K562 (cell line): ENCODE measurements at regions not wholly inside any gene's neighbourhood (a gene's known extent, or its start where the extent isn't known, plus 50 kb on each side); places are given as distances from the start of the nearest gene placed in this dataset.

Source experiments
- ATAC-seq: fragments of 200-7000 bp; cut with Tn5 transposase; 3 replicates; pipeline ENCODE4 v1.9.1; 2020; ENCODE audit warnings: moderate library complexity
- BruUV-seq: library from RNA; stranded (reverse); fragments of 400-500 nt; replicated peaks from 2 replicates; lab custom pipeline; 2021; lab: Mats Ljungman, UMichigan
- CTCF ChIA-PET: fragments of 300-600 bp; formaldehyde crosslinking; extraction: SDS; loops from one replicate; lab custom pipeline; 2021; ENCODE audit warnings: low intra/inter-chr PET ratio; lab: Yijun Ruan, JAX
- POLR2A ChIA-PET: fragments of 300-600, 350-650 bp; sonication (Branson Sonifier 250); formaldehyde crosslinking; extraction: SDS; loops from one replicate; lab custom pipeline; 2021; ENCODE audit warnings: antibody characterized with exemption, inconsistent platforms; lab: Yijun Ruan, JAX
- DNase-seq, 4 experiments: peaks; one replicate each; pipeline versions ENCODE4 v3.0.0 to v3.0.0-alpha.2; 2011 to 2018; ENCODE audit warnings: low spot score in 3 of 4, mixed read lengths in 3 of 4; ENCODE audit errors: extremely low read depth in 1 of 4
- FAIRE-seq: peaks from 2 replicates; lab custom pipeline; 2011; peaks lifted over from hg19 to GRCh38; lab: Jason Lieb, UNC
- H2AFZ ChIP-seq: 2 replicates; pipeline ENCODE4 v1.6.0; 2011; ENCODE audit warnings: low read depth, low read length, control low read depth, inconsistent platforms
- H3K27ac ChIP-seq: fragments of 200-600 bp; 3 replicates; pipeline ENCODE4 v1.8.0; 2011; ENCODE audit warnings: low read depth, mild to moderate bottlenecking, control low read depth, inconsistent platforms, low read length, moderate library complexity, mixed read lengths; ENCODE audit errors: extremely low read depth
- H3K27me3 ChIP-seq, 2 experiments: fragments of 300-600 bp in 1 of 2; 2 replicates in 1 of 2; 3 replicates in 1 of 2; pipeline versions ENCODE4 v1.6.0 to v1.8.0; 2011; ENCODE audit warnings: inconsistent platforms in 2 of 2, low read length in 2 of 2, mild to moderate bottlenecking in 1 of 2, mixed read lengths in 1 of 2, moderate library complexity in 1 of 2; ENCODE audit not compliant: control insufficient read depth in 2 of 2, insufficient read depth in 2 of 2
- H3K36me3 ChIP-seq: fragments of 300-600 bp; 3 replicates; pipeline ENCODE4 v1.8.0; 2011; ENCODE audit warnings: mild to moderate bottlenecking, low read length, inconsistent platforms; ENCODE audit not compliant: control insufficient read depth, insufficient read depth
- H3K4me1 ChIP-seq, 2 experiments: fragments of 200-600 bp in 1 of 2; replicated peaks in 1 of 2; 2 replicates in 1 of 2; 3 replicates in 1 of 2; pipeline versions ENCODE4 v1.5.1 to v1.8.0; 2011; ENCODE audit warnings: inconsistent platforms in 2 of 2, low read length in 2 of 2, mild to moderate bottlenecking in 1 of 2, mixed read lengths in 1 of 2, moderate library complexity in 1 of 2; ENCODE audit not compliant: control insufficient read depth in 2 of 2, insufficient read depth in 2 of 2
- H3K4me2 ChIP-seq: 2 replicates; pipeline ENCODE4 v1.6.1; 2011; ENCODE audit warnings: low read length, control low read depth, inconsistent platforms, mixed read lengths; ENCODE audit not compliant: insufficient read depth
- H3K4me3 ChIP-seq: fragments of 200-600 bp; sonication (generic), shearing (Covaris generic); 2 replicates; pipeline ENCODE4 v1.5.1; 2016; ENCODE audit warnings: control low read depth, inconsistent platforms
- H3K79me2 ChIP-seq: fragments of 200-600 bp; 3 replicates; pipeline ENCODE4 v1.8.0; 2011; ENCODE audit warnings: low read length, inconsistent platforms; ENCODE audit not compliant: control insufficient read depth, insufficient read depth
- H3K9ac ChIP-seq, 2 experiments: 2 replicates each; pipeline versions ENCODE4 v1.6.0 to v1.6.1; 2011; ENCODE audit warnings: low read depth in 2 of 2, low read length in 2 of 2, control low read depth in 1 of 2, inconsistent platforms in 1 of 2, mild to moderate bottlenecking in 1 of 2, mixed read lengths in 1 of 2; ENCODE audit not compliant: insufficient read depth in 1 of 2
- H3K9me1 ChIP-seq: one replicate; pipeline ENCODE4 v1.6.0; 2011; ENCODE audit warnings: inconsistent platforms, mild to moderate bottlenecking, low read length, moderate library complexity; ENCODE audit not compliant: control insufficient read depth, insufficient read depth
- H3K9me3 ChIP-seq: replicated peaks from 2 replicates; pipeline ENCODE4 v1.5.1; 2011; ENCODE audit warnings: low read depth, low read length, inconsistent platforms; ENCODE audit not compliant: control insufficient read depth, insufficient read depth
- H4K20me1 ChIP-seq: replicated peaks from 2 replicates; pipeline ENCODE4 v1.6.1; 2011; ENCODE audit warnings: low read length, inconsistent platforms, mixed read lengths; ENCODE audit not compliant: control insufficient read depth, insufficient read depth
- NR2C1 ChIP-seq, 2 experiments: fragments of 450-650 bp; IDR thresholded peaks; 2 replicates each; pipeline ENCODE4 v1.6.1; 2017; ENCODE audit warnings: mild to moderate bottlenecking in 2 of 2, antibody characterized with exemption in 1 of 2, inconsistent platforms in 1 of 2, missing compliant biosample characterization in 1 of 2, missing genetic modification characterization in 1 of 2
- PTTG1 ChIP-seq: fragments of 450-650 bp; IDR thresholded peaks from 2 replicates; pipeline ENCODE4 v1.6.1; 2016; ENCODE audit warnings: low read depth, mild to moderate bottlenecking, missing genetic modification characterization, missing compliant biosample characterization
- WGBS: fragments of 100-300 bp; shearing (Covaris generic); methylation state at CpG from one replicate; pipeline ENCODE4 v1.1.6; 2016; ENCODE audit warnings: low coverage, mixed read lengths; ENCODE audit not compliant: insufficient coverage; ENCODE audit errors: missing lambda C conversion rate; 5-methylcytosine and 5-hydroxymethylcytosine counted together
- in situ Hi-C: fragments of 300-500 bp; cut with MboI; formaldehyde crosslinking; loops from 4 replicates; pipeline ENCODE4 v1.15.0; 2018; ENCODE audit warnings: inconsistent platforms, mixed read lengths
- intact Hi-C: fragments of 100-400 bp; cut with micrococcal nuclease; formaldehyde crosslinking; loops from 2 replicates; pipeline ENCODE4 v1.14.2; 2022
- TF ChIP-seq, protein P1 (sequence below): sonication (generic); formaldehyde crosslinking; IDR thresholded peaks from 2 replicates; pipeline ENCODE4 v1.8.1; 2023; ENCODE audit warnings: mild to moderate bottlenecking, missing genetic modification reagents

DNA sequence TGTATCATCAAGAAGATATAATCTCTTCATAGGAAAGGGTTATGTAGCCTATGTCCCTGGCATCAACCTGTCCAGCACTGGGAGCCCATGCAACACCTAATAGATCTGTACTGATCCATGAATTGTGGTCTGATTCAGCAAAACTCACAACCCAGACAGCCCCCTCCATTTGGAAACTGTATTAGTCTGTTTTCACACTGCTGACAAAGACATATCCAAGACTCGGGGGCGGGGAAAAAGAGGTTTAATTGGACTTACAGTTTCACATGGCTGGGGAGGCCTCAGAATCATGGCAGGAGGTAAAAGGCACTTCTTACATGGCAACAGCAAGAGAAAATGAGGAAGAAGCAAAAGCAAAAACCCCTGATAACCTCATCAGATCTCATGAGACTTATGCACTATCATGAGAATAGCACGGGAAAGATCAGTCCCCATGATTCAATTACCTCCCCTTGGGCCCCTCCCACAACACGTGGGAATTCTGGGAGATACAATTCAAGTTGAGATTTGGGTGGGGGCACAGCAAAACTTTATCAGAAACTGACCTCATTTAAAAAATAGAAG lies 83.3 kb downstream of the TRIM42 start:
- ChIA-PET POLR2A (no interaction called here), CTCF (no interaction called here)
- 0 out of 5 replicates have a peak, but pooled peaks cover 0 to 4% of the 10 kb centered on the region in 2 experiments for H3K27me3 ChIP-seq
- DNase-seq (no peak), FAIRE-seq (no peak), ATAC-seq (no peak)
- in situ Hi-C loops (no loop called here), intact Hi-C loops (no loop called here)
- H3K4me2 ChIP-seq, result no peak overlapping the region
- H3K27ac ChIP-seq, result no peak overlapping the region
- no peaks in the 10 kb centered on the region for H3K79me2 ChIP-seq
- 0% methylated on average over 4 of the region's 4 CpGs for WGBS
- no peak for TF ChIP-seq NR2C1 (IDR thresholded peaks at IDR 0.05)
- no peak for TF ChIP-seq NR2C1 (tag; IDR thresholded peaks at IDR 0.05)
- TF ChIP-seq PTTG1 (tag), result no peak
- TF ChIP-seq, protein P1, sequence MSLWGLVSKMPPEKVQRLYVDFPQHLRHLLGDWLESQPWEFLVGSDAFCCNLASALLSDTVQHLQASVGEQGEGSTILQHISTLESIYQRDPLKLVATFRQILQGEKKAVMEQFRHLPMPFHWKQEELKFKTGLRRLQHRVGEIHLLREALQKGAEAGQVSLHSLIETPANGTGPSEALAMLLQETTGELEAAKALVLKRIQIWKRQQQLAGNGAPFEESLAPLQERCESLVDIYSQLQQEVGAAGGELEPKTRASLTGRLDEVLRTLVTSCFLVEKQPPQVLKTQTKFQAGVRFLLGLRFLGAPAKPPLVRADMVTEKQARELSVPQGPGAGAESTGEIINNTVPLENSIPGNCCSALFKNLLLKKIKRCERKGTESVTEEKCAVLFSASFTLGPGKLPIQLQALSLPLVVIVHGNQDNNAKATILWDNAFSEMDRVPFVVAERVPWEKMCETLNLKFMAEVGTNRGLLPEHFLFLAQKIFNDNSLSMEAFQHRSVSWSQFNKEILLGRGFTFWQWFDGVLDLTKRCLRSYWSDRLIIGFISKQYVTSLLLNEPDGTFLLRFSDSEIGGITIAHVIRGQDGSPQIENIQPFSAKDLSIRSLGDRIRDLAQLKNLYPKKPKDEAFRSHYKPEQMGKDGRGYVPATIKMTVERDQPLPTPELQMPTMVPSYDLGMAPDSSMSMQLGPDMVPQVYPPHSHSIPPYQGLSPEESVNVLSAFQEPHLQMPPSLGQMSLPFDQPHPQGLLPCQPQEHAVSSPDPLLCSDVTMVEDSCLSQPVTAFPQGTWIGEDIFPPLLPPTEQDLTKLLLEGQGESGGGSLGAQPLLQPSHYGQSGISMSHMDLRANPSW (CRISPR knock-in tag), result no peak
- no peaks in the 10 kb centered on the region for H3K9me3 ChIP-seq
- no peaks in the 10 kb centered on the region for H3K36me3 ChIP-seq
- BruUV-seq, result no TSS peak
- no peaks in the 10 kb centered on the region; the same call in 1 of the 2 replicates for H4K20me1 ChIP-seq
- H3K9ac ChIP-seq, result no peak overlapping the region
- H3K9me1 ChIP-seq, result no peaks in the 10 kb centered on the region
- H3K4me1 ChIP-seq, result no peaks in the 10 kb centered on the region
- H2AFZ ChIP-seq, result no peak overlapping the region
- no peak overlapping the region for H3K4me3 ChIP-seq
